ENCODE measurements at regions not wholly inside any gene's neighbourhood (a gene's known extent, or its start where the extent isn't known, plus 50 kb on each side); places are given as distances from the start of the nearest gene placed in this dataset.

DNA sequence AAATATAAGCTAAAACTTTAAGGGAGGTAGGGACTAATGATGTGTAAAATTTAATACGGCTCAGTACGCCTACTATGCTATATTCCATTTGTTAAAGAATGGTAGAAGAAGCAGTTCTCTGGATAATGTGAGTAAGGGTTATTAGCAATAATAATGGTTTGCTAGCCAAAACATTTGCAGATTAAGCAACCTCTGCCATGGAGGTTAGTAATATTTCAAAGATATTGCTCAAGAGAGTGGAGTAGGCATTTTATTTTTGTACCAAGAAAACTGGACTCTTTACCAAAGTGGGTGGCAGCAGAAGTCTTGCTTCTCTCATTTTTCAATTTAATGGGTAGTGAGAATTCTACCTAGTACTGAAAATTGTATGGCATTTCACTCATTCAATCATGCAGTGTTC is 158.9 kb upstream of the TMEM106B start:
- TF ChIP-seq, protein P1, sequence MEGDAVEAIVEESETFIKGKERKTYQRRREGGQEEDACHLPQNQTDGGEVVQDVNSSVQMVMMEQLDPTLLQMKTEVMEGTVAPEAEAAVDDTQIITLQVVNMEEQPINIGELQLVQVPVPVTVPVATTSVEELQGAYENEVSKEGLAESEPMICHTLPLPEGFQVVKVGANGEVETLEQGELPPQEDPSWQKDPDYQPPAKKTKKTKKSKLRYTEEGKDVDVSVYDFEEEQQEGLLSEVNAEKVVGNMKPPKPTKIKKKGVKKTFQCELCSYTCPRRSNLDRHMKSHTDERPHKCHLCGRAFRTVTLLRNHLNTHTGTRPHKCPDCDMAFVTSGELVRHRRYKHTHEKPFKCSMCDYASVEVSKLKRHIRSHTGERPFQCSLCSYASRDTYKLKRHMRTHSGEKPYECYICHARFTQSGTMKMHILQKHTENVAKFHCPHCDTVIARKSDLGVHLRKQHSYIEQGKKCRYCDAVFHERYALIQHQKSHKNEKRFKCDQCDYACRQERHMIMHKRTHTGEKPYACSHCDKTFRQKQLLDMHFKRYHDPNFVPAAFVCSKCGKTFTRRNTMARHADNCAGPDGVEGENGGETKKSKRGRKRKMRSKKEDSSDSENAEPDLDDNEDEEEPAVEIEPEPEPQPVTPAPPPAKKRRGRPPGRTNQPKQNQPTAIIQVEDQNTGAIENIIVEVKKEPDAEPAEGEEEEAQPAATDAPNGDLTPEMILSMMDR (IDR thresholded peaks at IDR 0.05; ENCODE audit: low read depth, low read length, missing input control), result no peak
- TF ChIP-seq FOXA1 (IDR thresholded peaks at IDR 0.05) (no peak), JUND (IDR thresholded peaks at IDR 0.05) (no peak)

Measured in liver (tissue), 3 donors.